ENCODE measurements at regions not wholly inside any gene's neighbourhood (a gene's known extent, or its start where the extent isn't known, plus 50 kb on each side); places are given as distances from the start of the nearest gene placed in this dataset.

DNA sequence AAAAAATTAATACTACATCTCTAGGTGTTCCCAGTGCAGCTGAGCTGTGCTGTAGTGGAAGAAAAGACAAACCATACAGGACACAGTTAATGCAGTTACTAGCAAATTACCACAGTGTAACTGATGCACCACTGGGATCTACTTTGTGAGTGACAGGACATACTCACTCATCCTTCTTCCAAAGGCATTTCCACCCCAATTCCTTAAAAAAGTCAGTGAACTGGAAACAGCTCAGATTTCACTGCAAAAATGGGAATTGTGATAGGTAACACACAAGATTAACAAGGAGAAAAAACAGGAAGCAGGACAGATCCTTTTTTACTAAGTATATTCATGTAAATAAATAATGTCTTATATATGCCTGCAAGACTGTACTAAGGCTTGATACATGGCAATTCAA lies 109.6 kb downstream of the DMAC1 start:
- TF ChIP-seq, protein P1, sequence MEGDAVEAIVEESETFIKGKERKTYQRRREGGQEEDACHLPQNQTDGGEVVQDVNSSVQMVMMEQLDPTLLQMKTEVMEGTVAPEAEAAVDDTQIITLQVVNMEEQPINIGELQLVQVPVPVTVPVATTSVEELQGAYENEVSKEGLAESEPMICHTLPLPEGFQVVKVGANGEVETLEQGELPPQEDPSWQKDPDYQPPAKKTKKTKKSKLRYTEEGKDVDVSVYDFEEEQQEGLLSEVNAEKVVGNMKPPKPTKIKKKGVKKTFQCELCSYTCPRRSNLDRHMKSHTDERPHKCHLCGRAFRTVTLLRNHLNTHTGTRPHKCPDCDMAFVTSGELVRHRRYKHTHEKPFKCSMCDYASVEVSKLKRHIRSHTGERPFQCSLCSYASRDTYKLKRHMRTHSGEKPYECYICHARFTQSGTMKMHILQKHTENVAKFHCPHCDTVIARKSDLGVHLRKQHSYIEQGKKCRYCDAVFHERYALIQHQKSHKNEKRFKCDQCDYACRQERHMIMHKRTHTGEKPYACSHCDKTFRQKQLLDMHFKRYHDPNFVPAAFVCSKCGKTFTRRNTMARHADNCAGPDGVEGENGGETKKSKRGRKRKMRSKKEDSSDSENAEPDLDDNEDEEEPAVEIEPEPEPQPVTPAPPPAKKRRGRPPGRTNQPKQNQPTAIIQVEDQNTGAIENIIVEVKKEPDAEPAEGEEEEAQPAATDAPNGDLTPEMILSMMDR (IDR thresholded peaks at IDR 0.05; ENCODE audit: insufficient read depth, low read depth, low read length) = no peak
- no peak for TF ChIP-seq EZH2 (IDR thresholded peaks at IDR 0.05; ENCODE audit: insufficient read depth, low read length)

All from astrocyte (in vitro differentiated cells and primary cell).